Liver (tissue), 8 donors: ENCODE measurements at regions not wholly inside any gene's neighbourhood (a gene's known extent, or its start where the extent isn't known, plus 50 kb on each side); places are given as distances from the start of the nearest gene placed in this dataset.

Experiments used
- DNase-seq: peaks from one replicate; pipeline ENCODE4 v3.0.0-alpha.2; 2017; ENCODE audit warnings: low spot score
- H3K27ac ChIP-seq, 2 donors: one replicate each; pipeline ENCODE4 v1.7.0; 2013; ENCODE audit warnings: inconsistent platforms in 2 of 2, low read length in 2 of 2, control low read depth in 1 of 2, low read depth in 1 of 2, mild to moderate bottlenecking in 1 of 2
- H3K27me3 ChIP-seq, 4 donors: one replicate each; pipeline versions ENCODE4 v1.6.1 to v1.7.0; 2013; ENCODE audit warnings: low read length in 3 of 4, inconsistent platforms in 1 of 4, mild to moderate bottlenecking in 1 of 4, moderate library complexity in 1 of 4; ENCODE audit not compliant: control insufficient read depth in 4 of 4, insufficient read depth in 4 of 4
- H3K36me3 ChIP-seq, 4 donors: one replicate each; pipeline versions ENCODE4 v1.6.1 to v1.7.0; 2013; ENCODE audit warnings: low read length in 3 of 4, mild to moderate bottlenecking in 3 of 4, low read depth in 1 of 4, moderate library complexity in 1 of 4; ENCODE audit not compliant: control insufficient read depth in 4 of 4, insufficient read depth in 3 of 4
- H3K4me1 ChIP-seq, 4 donors: one replicate each; pipeline versions ENCODE4 v1.6.1 to v1.7.0; 2013; ENCODE audit warnings: low read length in 3 of 4, mild to moderate bottlenecking in 3 of 4, moderate library complexity in 1 of 4; ENCODE audit not compliant: control insufficient read depth in 4 of 4, insufficient read depth in 4 of 4
- H3K4me3 ChIP-seq, 3 donors: one replicate each; pipeline versions ENCODE4 v1.6.1 to v1.7.0; 2013; ENCODE audit warnings: low read length in 3 of 3, control low read depth in 1 of 3, low read depth in 1 of 3, mild to moderate bottlenecking in 1 of 3
- H3K9ac ChIP-seq, 2 donors: one replicate each; pipeline ENCODE4 v1.7.0; 2013; ENCODE audit warnings: low read length in 2 of 2, mild to moderate bottlenecking in 2 of 2, moderate library complexity in 2 of 2, control low read depth in 1 of 2, low read depth in 1 of 2
- H3K9me3 ChIP-seq, 4 donors: one replicate each; pipeline versions ENCODE4 v1.6.1 to v1.7.0; 2013; ENCODE audit warnings: low read length in 3 of 4; ENCODE audit not compliant: control insufficient read depth in 4 of 4
- CTCF ChIP-seq: fragments of 150-350 bp; IDR thresholded peaks from 2 replicates; pipeline ENCODE4 v1.5.1; 2017; ENCODE audit warnings: improper control_type of control experiment, low read depth, low read length; ENCODE audit not compliant: missing input control
- FOXA1 ChIP-seq: IDR thresholded peaks from 2 replicates; pipeline ENCODE4 v1.6.1; 2016; ENCODE audit warnings: antibody characterized with exemption
- FOXA2 ChIP-seq: IDR thresholded peaks from 2 replicates; pipeline ENCODE4 v1.6.1; 2016; ENCODE audit warnings: antibody characterized with exemption
- GABPA ChIP-seq, 2 donors: IDR thresholded peaks in 1 of 2; conservative IDR thresholded peaks in 1 of 2; 2 replicates each; pipeline ENCODE4 v1.6.1; 2016; ENCODE audit warnings: antibody characterized with exemption in 2 of 2, mild to moderate bottlenecking in 1 of 2, moderate library complexity in 1 of 2
- HNF4A ChIP-seq, 2 donors: conservative IDR thresholded peaks; 2 replicates each; pipeline ENCODE4 v1.6.1; 2016; ENCODE audit warnings: antibody characterized with exemption in 2 of 2, mild to moderate bottlenecking in 2 of 2
- HNF4G ChIP-seq: IDR thresholded peaks from 2 replicates; pipeline ENCODE4 v1.6.1; 2016; ENCODE audit warnings: antibody characterized with exemption
- JUND ChIP-seq, 2 donors: IDR thresholded peaks; 2 replicates each; pipeline ENCODE4 v1.6.1; 2016; ENCODE audit warnings: antibody characterized with exemption in 2 of 2
- NR2F2 ChIP-seq: IDR thresholded peaks from 2 replicates; pipeline ENCODE4 v1.6.1; 2016; ENCODE audit warnings: antibody characterized with exemption
- RAD21 ChIP-seq, 2 donors: IDR thresholded peaks; 2 replicates each; pipeline ENCODE4 v1.6.1; 2016; ENCODE audit warnings: antibody characterized with exemption in 2 of 2, mild to moderate bottlenecking in 2 of 2
- REST ChIP-seq: IDR thresholded peaks from 2 replicates; pipeline ENCODE4 v1.6.1; 2016; ENCODE audit warnings: antibody characterized with exemption, mild to moderate bottlenecking
- RXRA ChIP-seq, 2 donors: IDR thresholded peaks; 2 replicates each; pipeline ENCODE4 v1.6.1; 2017 to 2018; ENCODE audit warnings: antibody characterized with exemption in 2 of 2, mild to moderate bottlenecking in 1 of 2
- SP1 ChIP-seq: IDR thresholded peaks from 2 replicates; pipeline ENCODE4 v1.6.1; 2018; ENCODE audit warnings: antibody characterized with exemption, mild to moderate bottlenecking
- WGBS: extraction: QIAGEN DNeasy Blood & Tissue Kit; methylation state at CpG from one replicate; pipeline ENCODE4 v1.1.7; 2013; 5-methylcytosine and 5-hydroxymethylcytosine counted together
- TF ChIP-seq, protein P1 (sequence below): IDR thresholded peaks from 2 replicates; pipeline ENCODE4 v1.6.1; 2016; ENCODE audit warnings: antibody characterized with exemption
- TF ChIP-seq, protein P2 (sequence below): IDR thresholded peaks from 2 replicates; pipeline ENCODE4 v1.6.1; 2016; ENCODE audit warnings: antibody characterized with exemption
- donor health status: healthy.
- donor health status: healthy.
- donor health status: healthy.
- donor health status: healthy.
- donor health status: healthy.

- no peaks in the 10 kb centered on the region for H3K9me3 ChIP-seq
- no peak overlapping the region for H3K9ac ChIP-seq
- H3K27ac ChIP-seq = no peak overlapping the region
- no peaks in the 10 kb centered on the region for H3K36me3 ChIP-seq
- H3K4me3 ChIP-seq = no peak overlapping the region
- no peaks in the 10 kb centered on the region for H3K4me1 ChIP-seq
- WGBS = 73% methylated on average over 6 of the region's 6 CpGs
- no peak for DNase-seq
- H3K27me3 ChIP-seq = no peaks in the 10 kb centered on the region
- TF ChIP-seq JUND (IDR thresholded peaks at IDR 0.05) (no peak), RAD21 (IDR thresholded peaks at IDR 0.05) (no peak), FOXA2 (no peak), RXRA (IDR thresholded peaks at IDR 0.05) (no peak)
Observed at GRCh38 chr14:34038358-34039057, 87.6 kb upstream of the EGLN3 start.

- no peak for DNase-seq
- Histone ChIP-seq H3K9ac (no peak overlapping the region), H3K4me1 (no peaks in the 10 kb centered on the region), H3K4me3 (no peak overlapping the region), H3K27me3 (no peaks in the 10 kb centered on the region), H3K9me3 (no peaks in the 10 kb centered on the region), H3K27ac (no peak overlapping the region), H3K36me3 (no peaks in the 10 kb centered on the region)
- WGBS = 80% methylated on average over 2 of the region's 2 CpGs
- TF ChIP-seq CTCF = no peak
- no peak for TF ChIP-seq RAD21 (IDR thresholded peaks at IDR 0.05)
- no peak for TF ChIP-seq FOXA2
- TF ChIP-seq REST = no peak
- no peak for TF ChIP-seq HNF4A (conservative IDR thresholded peaks at IDR 0.05)
- no peak for TF ChIP-seq NR2F2
Observed at GRCh38 chr14:34036319-34036766, 85.5 kb upstream of the EGLN3 start.

DNA sequence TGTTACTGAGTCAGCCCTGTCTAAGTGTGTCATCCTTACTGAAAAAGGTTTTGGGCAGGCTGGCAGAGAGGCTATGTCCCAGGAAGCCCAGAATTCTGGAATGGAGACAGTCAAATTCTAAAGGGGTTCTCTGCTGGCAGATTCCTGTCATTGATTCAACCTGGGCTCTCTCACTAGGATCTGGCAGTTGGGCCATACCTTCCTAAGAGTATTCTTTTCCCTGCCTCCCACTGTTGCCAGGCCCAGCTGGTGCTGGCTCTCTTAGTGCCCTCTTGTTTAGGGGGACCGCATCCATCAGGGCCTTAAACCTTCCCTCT lies 85.0 kb upstream of the EGLN3 start:
- H3K9me3 ChIP-seq = no peaks in the 10 kb centered on the region
- H3K36me3 ChIP-seq = no peaks in the 10 kb centered on the region
- DNase-seq = no peak
- H3K4me1 ChIP-seq = no peaks in the 10 kb centered on the region
- 96% methylated on average over 1 of the region's 1 CpG for WGBS
- no peaks in the 10 kb centered on the region for H3K27me3 ChIP-seq
- no peak overlapping the region for H3K27ac ChIP-seq
- H3K4me3 ChIP-seq = no peak overlapping the region
- H3K9ac ChIP-seq = no peak overlapping the region
- TF ChIP-seq FOXA2 = no peak
- TF ChIP-seq REST = no peak
- TF ChIP-seq, protein P1, sequence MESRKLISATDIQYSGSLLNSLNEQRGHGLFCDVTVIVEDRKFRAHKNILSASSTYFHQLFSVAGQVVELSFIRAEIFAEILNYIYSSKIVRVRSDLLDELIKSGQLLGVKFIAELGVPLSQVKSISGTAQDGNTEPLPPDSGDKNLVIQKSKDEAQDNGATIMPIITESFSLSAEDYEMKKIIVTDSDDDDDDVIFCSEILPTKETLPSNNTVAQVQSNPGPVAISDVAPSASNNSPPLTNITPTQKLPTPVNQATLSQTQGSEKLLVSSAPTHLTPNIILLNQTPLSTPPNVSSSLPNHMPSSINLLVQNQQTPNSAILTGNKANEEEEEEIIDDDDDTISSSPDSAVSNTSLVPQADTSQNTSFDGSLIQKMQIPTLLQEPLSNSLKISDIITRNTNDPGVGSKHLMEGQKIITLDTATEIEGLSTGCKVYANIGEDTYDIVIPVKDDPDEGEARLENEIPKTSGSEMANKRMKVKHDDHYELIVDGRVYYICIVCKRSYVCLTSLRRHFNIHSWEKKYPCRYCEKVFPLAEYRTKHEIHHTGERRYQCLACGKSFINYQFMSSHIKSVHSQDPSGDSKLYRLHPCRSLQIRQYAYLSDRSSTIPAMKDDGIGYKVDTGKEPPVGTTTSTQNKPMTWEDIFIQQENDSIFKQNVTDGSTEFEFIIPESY = no peak
- no peak for TF ChIP-seq SP1
- no peak for TF ChIP-seq FOXA1
- TF ChIP-seq HNF4G = no peak
- TF ChIP-seq HNF4A (conservative IDR thresholded peaks at IDR 0.05) = no peak
- TF ChIP-seq GABPA (IDR thresholded peaks at IDR 0.05 in 1 of 2, conservative IDR thresholded peaks at IDR 0.05 in 1 of 2) = no peak
- TF ChIP-seq, protein P2, sequence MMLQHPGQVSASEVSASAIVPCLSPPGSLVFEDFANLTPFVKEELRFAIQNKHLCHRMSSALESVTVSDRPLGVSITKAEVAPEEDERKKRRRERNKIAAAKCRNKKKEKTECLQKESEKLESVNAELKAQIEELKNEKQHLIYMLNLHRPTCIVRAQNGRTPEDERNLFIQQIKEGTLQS = no peak
